LNCaP clone FGC (cell line): ENCODE measurements at regions not wholly inside any gene's neighbourhood (a gene's known extent, or its start where the extent isn't known, plus 50 kb on each side); places are given as distances from the start of the nearest gene placed in this dataset.

ENCODE experiments used
- DNase-seq: peaks from one replicate; pipeline ENCODE4 v3.0.0-alpha.2; 2011; ENCODE audit warnings: low read depth
- H3K4me3 ChIP-seq: 2 replicates; pipeline ENCODE4 v1.5.1; 2011; ENCODE audit warnings: mild to moderate bottlenecking, low read depth, low read length, control low read depth
- CTCF ChIP-seq: IDR thresholded peaks from 2 replicates; pipeline ENCODE4 v1.5.1; 2012; ENCODE audit warnings: mild to moderate bottlenecking; ENCODE audit not compliant: control insufficient read depth, insufficient read depth; ENCODE audit errors: extremely low read depth

- DNase-seq: no peak
- TF ChIP-seq CTCF: no peak
- no peak overlapping the region for H3K4me3 ChIP-seq
These were observed 670.8 kb upstream of the NR2F2 start for GRCh38 chr15:95659656-95660055.

- no peak overlapping the region for H3K4me3 ChIP-seq
- DNase-seq: no peak
- no peak for TF ChIP-seq CTCF
These were observed 667.9 kb upstream of the NR2F2 start for GRCh38 chr15:95662638-95663037.

- no peak for TF ChIP-seq CTCF
- DNase-seq: no peak
- no peak overlapping the region for H3K4me3 ChIP-seq
These were observed 667.1 kb upstream of the NR2F2 start for GRCh38 chr15:95663156-95664100.

DNA sequence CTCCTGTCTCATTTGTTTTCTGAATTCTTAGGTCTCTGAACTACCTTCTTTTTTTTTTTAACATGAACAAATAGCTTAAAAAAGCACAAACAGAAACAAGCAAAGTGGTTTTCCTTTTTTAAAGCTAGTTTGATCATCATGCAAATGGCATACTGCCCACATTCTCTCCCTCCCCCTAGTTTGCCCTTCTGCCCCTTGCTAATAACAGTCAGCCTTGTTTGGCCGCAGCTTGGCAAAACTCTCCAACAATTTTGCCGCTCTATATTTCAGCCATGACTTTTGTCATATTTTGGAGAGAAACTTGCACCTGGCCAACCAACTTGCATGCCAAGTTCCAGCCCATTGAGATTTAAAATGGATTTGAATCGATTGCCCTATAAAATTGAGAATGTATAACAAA lies 666.0 kb upstream of the NR2F2 start:
- no peak for TF ChIP-seq CTCF
- H3K4me3 ChIP-seq: no peak overlapping the region
- no peak for DNase-seq

DNA sequence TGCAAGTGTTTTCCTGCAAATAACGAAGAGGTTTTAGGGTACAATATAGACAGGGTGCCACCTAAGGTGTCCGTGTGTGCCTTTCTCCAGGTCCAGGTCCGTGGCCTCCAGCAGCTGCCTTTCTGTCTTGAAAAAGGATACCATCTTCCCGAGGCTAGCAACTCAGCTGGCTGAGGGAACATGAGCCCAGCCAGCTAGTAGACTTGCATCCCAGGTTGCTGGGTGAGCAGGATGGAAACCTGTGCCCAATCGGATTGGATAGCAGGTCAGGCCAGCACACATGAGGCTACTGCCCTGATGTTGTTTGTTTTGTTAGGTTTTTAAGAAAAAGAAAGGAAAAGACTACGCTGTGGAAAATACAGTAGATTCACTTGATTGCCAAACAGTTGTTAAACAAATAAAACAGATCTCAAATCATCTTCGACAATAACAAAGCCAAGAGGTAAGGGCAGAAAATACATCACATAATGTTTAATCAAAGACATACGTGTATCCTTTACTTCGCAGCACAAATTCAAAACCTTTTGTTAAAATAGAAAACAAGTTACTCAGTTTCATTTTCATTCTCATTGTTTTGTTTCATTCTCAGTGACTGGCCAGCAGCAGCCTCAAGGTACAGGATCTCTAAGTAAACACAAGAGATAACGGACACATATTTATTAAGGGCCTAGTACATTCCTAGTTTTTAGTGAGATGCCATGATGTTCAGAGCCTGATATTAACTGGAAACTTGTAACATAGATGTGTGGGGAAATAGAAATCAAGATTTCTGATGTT lies 661.2 kb upstream of the NR2F2 start:
- no peak for DNase-seq
- TF ChIP-seq CTCF: no peak
- H3K4me3 ChIP-seq: no peak overlapping the region

DNA sequence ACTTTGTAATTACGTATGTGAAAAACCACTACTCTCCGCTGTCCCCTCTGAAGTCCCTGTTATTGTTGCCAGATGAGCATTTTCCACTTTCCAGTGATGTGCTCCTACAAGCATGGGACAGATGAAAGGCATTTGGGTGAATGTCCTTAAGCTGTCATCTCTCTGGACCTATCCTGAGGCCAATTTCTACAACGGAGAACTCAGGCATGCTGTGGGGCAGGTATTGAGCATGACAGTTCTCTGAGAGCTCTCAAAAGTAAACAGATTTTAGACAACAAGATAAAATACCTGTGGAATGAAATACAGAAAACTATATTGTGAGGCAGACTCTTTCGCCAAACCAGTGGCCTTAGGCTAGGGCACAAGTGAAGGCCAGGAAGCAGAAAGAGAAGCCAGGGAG lies 656.5 kb upstream of the NR2F2 start:
- DNase-seq: no peak
- TF ChIP-seq CTCF: no peak
- no peak overlapping the region for H3K4me3 ChIP-seq
